Brain microvascular endothelial cell (primary cell): ENCODE measurements at regions not wholly inside any gene's neighbourhood (a gene's known extent, or its start where the extent isn't known, plus 50 kb on each side); places are given as distances from the start of the nearest gene placed in this dataset.

ENCODE experiments used
- DNase-seq: peaks from one replicate; pipeline ENCODE4 v3.0.0-alpha.2; 2020
- H3K27ac ChIP-seq: fragments of 250-450 bp; sonication (Bioruptor Pico); 2 replicates; pipeline ENCODE4 v1.5.1; 2020; ENCODE audit warnings: mild to moderate bottlenecking, moderate library complexity
- H3K27me3 ChIP-seq: fragments of 250-450 bp; sonication (Bioruptor Pico); replicated peaks from 2 replicates; pipeline ENCODE4 v1.5.1; 2020; ENCODE audit warnings: mild to moderate bottlenecking
- H3K36me3 ChIP-seq: fragments of 250-450 bp; sonication (Bioruptor Pico); replicated peaks from 2 replicates; pipeline ENCODE4 v1.5.1; 2020; ENCODE audit warnings: mild to moderate bottlenecking
- H3K4me3 ChIP-seq: 2 replicates; pipeline ENCODE4 v1.5.1; 2011; ENCODE audit warnings: low read depth, mild to moderate bottlenecking, control low read depth, low read length, moderate library complexity
- in situ Hi-C: cut with HindIII; loops from 2 replicates; pipeline ENCODE4 v1.10.0; 2017; ENCODE audit warnings: low sequenced_read_pairs, low pct_ligation_motif_present
- TF ChIP-seq, protein P1 (sequence below): IDR thresholded peaks from 2 replicates; pipeline ENCODE4 v1.5.1; 2011; ENCODE audit warnings: low read depth, mild to moderate bottlenecking, moderate library complexity, low read length, control low read depth, inconsistent platforms; ENCODE audit errors: missing control alignments

- TF ChIP-seq, protein P1, sequence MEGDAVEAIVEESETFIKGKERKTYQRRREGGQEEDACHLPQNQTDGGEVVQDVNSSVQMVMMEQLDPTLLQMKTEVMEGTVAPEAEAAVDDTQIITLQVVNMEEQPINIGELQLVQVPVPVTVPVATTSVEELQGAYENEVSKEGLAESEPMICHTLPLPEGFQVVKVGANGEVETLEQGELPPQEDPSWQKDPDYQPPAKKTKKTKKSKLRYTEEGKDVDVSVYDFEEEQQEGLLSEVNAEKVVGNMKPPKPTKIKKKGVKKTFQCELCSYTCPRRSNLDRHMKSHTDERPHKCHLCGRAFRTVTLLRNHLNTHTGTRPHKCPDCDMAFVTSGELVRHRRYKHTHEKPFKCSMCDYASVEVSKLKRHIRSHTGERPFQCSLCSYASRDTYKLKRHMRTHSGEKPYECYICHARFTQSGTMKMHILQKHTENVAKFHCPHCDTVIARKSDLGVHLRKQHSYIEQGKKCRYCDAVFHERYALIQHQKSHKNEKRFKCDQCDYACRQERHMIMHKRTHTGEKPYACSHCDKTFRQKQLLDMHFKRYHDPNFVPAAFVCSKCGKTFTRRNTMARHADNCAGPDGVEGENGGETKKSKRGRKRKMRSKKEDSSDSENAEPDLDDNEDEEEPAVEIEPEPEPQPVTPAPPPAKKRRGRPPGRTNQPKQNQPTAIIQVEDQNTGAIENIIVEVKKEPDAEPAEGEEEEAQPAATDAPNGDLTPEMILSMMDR: no peak
- no peak overlapping the region for H3K4me3 ChIP-seq
- no peaks in the 10 kb centered on the region for H3K36me3 ChIP-seq
- no peak overlapping the region for H3K27ac ChIP-seq
- in situ Hi-C loops: no loop called here
- DNase-seq: no peak
- no peaks in the 10 kb centered on the region for H3K27me3 ChIP-seq
These were observed 894.9 kb upstream of the CDH2 start for GRCh38 chr18:29071869-29072268.

GRCh38 chr18:29063346-29063745 is 886.4 kb upstream of the CDH2 start:
- in situ Hi-C loops: no loop called here
- Histone ChIP-seq H3K4me3 (no peak overlapping the region), H3K27ac (no peak overlapping the region), H3K27me3 (no peaks in the 10 kb centered on the region), H3K36me3 (no peaks in the 10 kb centered on the region)
- TF ChIP-seq, protein P1: no peak
- DNase-seq: no peak

DNA sequence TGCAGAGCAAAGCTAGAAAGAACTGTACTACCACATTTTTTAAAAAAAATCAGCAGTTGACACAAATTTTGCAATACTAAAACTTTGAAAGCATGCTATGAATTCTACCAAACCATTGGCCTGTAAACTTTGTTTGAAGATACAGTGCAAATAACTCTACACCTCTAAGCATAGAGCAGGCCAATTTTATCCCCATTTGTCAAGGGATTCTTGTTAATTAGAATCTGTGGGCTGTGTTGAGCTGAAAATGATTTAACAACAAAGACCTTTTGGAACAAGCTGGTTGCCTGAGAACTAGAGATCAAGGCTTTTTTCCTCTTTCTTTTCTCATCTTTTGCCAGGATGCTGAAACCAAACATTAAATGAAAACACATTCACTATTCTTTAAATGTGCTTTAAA is 886.0 kb upstream of the CDH2 start:
- DNase-seq: no peak
- in situ Hi-C loops: no loop called here
- Histone ChIP-seq H3K27me3 (no peaks in the 10 kb centered on the region), H3K27ac (no peak overlapping the region), H3K36me3 (no peaks in the 10 kb centered on the region), H3K4me3 (no peak overlapping the region)
- TF ChIP-seq, protein P1: no peak

- in situ Hi-C loops: no loop called here
- no peak overlapping the region for H3K27ac ChIP-seq
- H3K27me3 ChIP-seq: no peaks in the 10 kb centered on the region
- no peak for DNase-seq
- H3K36me3 ChIP-seq: no peaks in the 10 kb centered on the region
- TF ChIP-seq, protein P1: no peak
- no peak overlapping the region for H3K4me3 ChIP-seq
These were observed 883.4 kb upstream of the CDH2 start for GRCh38 chr18:29060349-29060748.

GRCh38 chr18:29057703-29058102 is 880.8 kb upstream of the CDH2 start:
- in situ Hi-C loops: no loop called here
- no peaks in the 10 kb centered on the region for H3K27me3 ChIP-seq
- H3K4me3 ChIP-seq: no peak overlapping the region
- no peak overlapping the region for H3K27ac ChIP-seq
- TF ChIP-seq, protein P1: no peak
- DNase-seq: no peak
- no peaks in the 10 kb centered on the region for H3K36me3 ChIP-seq

- no peak for DNase-seq
- Histone ChIP-seq H3K27ac (no peak overlapping the region), H3K36me3 (no peaks in the 10 kb centered on the region), H3K27me3 (no peaks in the 10 kb centered on the region), H3K4me3 (no peak overlapping the region)
- TF ChIP-seq, protein P1: no peak
- in situ Hi-C loops: no loop called here
These were observed 879.9 kb upstream of the CDH2 start for GRCh38 chr18:29056800-29057199.
